Hepatocyte (in vitro differentiated cells): ENCODE measurements at regions not wholly inside any gene's neighbourhood (a gene's known extent, or its start where the extent isn't known, plus 50 kb on each side); places are given as distances from the start of the nearest gene placed in this dataset.

Experiments used
- DNase-seq: peaks from one replicate; pipeline ENCODE4 v3.0.0-alpha.2; 2016; ENCODE audit warnings: low spot score
- H2AFZ ChIP-seq: fragments of 200-600 bp; sonication (generic); 2 replicates; pipeline ENCODE4 v1.6.0; 2016; ENCODE audit warnings: antibody characterized with exemption, mild to moderate bottlenecking
- H3K27ac ChIP-seq: fragments of 200-600 bp; sonication (generic); 2 replicates; pipeline ENCODE4 v1.5.1; 2016; ENCODE audit warnings: mild to moderate bottlenecking
- H3K27me3 ChIP-seq: fragments of 200-600 bp; sonication (generic); 2 replicates; pipeline ENCODE4 v1.6.1; 2016
- H3K36me3 ChIP-seq: fragments of 200-600 bp; sonication (generic); replicated peaks from 2 replicates; pipeline ENCODE4 v1.5.1; 2016; ENCODE audit warnings: low read depth; ENCODE audit not compliant: insufficient read depth
- H3K4me1 ChIP-seq: fragments of 200-600 bp; sonication (generic); 2 replicates; pipeline ENCODE4 v1.5.1; 2016; ENCODE audit warnings: mild to moderate bottlenecking, moderate library complexity; ENCODE audit not compliant: insufficient read depth
- H3K4me2 ChIP-seq: fragments of 200-600 bp; sonication (generic); 2 replicates; pipeline ENCODE4 v1.6.0; 2016
- H3K4me3 ChIP-seq: fragments of 200-600 bp; sonication (generic); 2 replicates; pipeline ENCODE4 v1.5.1; 2016; ENCODE audit warnings: mild to moderate bottlenecking
- H3K79me2 ChIP-seq: fragments of 200-600 bp; sonication (generic); 2 replicates; pipeline ENCODE4 v1.6.0; 2017; ENCODE audit warnings: mild to moderate bottlenecking
- H3K9me2 ChIP-seq: fragments of 200-600 bp; sonication (generic); replicated peaks from 2 replicates; pipeline ENCODE4 v1.6.0; 2017; ENCODE audit warnings: mild to moderate bottlenecking; ENCODE audit not compliant: insufficient read depth
- H3K9me3 ChIP-seq: fragments of 200-600 bp; sonication (generic); 2 replicates; pipeline ENCODE4 v1.5.1; 2016; ENCODE audit warnings: low read depth, mild to moderate bottlenecking
- H4K20me1 ChIP-seq: fragments of 200-600 bp; sonication (generic); 2 replicates; pipeline ENCODE4 v1.6.0; 2016; ENCODE audit warnings: mild to moderate bottlenecking; ENCODE audit not compliant: insufficient read depth, poor library complexity, severe bottlenecking
- EZH2 ChIP-seq: fragments of 200-600 bp; sonication (generic); IDR thresholded peaks from 2 replicates; pipeline ENCODE4 v1.6.1; 2016; ENCODE audit warnings: antibody characterized with exemption, mild to moderate bottlenecking, borderline replicate concordance
- EZH2phosphoT487 ChIP-seq: fragments of 200-600 bp; sonication (generic); IDR thresholded peaks from one replicate; pipeline ENCODE4 v1.6.1; 2018; ENCODE audit warnings: antibody characterized with exemption, mild to moderate bottlenecking, low read depth, moderate library complexity; ENCODE audit not compliant: unreplicated experiment, severe bottlenecking
- WGBS: methylation state at CpG from one replicate; pipeline ENCODE4 v1.1.6; 2016; ENCODE audit warnings: low lambda C conversion rate; ENCODE audit errors: missing lambda C conversion rate; 5-methylcytosine and 5-hydroxymethylcytosine counted together
- TF ChIP-seq, protein P1 (sequence below): fragments of 200-600 bp; sonication (generic); IDR thresholded peaks from 2 replicates; pipeline ENCODE4 v1.5.1; 2016; ENCODE audit warnings: antibody characterized with exemption, mild to moderate bottlenecking; ENCODE audit not compliant: poor library complexity

DNA sequence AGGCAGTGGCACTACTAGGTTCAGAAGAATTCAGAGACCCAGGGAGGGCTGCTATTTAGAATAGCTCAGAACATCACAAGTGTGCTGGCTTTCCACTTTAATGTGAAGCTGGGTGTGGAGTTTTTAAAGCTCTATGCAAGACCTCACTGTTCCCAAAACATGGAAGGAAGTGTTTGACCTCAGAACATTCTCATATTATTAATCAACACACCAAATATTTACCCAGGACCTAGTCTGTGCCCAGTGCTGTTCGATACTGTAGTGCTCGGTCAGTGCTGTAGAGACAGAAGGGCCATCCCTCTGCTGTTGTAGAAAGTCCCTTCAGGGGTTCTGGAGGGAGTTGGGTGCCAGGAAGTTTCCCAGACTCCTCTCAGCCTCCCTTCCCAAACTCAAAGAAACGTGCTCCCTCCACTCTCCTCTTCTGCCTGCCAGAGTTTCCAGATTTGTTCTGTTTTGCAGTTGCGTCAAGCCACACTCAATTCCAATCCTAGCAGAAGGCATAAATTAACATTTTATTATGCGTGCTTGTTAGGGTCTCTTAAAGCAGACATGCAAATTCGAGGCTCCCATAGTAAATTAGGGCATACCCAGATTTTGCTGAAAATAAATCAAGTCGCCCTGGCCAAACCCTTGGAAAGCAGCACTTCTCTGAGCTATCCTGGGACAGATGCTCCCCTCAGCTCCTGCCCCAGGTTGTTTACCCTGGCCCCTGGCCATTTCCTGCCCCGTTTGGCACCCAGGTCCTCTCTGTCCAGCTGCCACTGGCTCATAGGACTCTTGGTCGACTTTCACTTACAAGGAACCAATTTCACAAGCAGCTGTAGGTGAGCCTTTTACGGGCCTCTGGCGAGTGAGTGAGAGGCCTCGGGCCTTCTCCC is 248.6 kb downstream of the HIVEP2 start:
- Histone ChIP-seq H3K4me2 (no peak overlapping the region), H3K9me2 (no peaks in the 10 kb centered on the region), H2AFZ (no peak overlapping the region), H3K9me3 (no peaks in the 10 kb centered on the region), H3K27me3 (no peaks in the 10 kb centered on the region), H3K4me1 (no peaks in the 10 kb centered on the region), H3K27ac (no peak overlapping the region), H3K36me3 (no peaks in the 10 kb centered on the region), H4K20me1 (no peaks in the 10 kb centered on the region), H3K79me2 (no peaks in the 10 kb centered on the region), H3K4me3 (no peak overlapping the region)
- WGBS: 75% methylated on average over 12 of the region's 12 CpGs
- no peak for DNase-seq
- no peak for TF ChIP-seq EZH2
- TF ChIP-seq, protein P1, sequence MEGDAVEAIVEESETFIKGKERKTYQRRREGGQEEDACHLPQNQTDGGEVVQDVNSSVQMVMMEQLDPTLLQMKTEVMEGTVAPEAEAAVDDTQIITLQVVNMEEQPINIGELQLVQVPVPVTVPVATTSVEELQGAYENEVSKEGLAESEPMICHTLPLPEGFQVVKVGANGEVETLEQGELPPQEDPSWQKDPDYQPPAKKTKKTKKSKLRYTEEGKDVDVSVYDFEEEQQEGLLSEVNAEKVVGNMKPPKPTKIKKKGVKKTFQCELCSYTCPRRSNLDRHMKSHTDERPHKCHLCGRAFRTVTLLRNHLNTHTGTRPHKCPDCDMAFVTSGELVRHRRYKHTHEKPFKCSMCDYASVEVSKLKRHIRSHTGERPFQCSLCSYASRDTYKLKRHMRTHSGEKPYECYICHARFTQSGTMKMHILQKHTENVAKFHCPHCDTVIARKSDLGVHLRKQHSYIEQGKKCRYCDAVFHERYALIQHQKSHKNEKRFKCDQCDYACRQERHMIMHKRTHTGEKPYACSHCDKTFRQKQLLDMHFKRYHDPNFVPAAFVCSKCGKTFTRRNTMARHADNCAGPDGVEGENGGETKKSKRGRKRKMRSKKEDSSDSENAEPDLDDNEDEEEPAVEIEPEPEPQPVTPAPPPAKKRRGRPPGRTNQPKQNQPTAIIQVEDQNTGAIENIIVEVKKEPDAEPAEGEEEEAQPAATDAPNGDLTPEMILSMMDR: no peak
- TF ChIP-seq EZH2phosphoT487: no peak

DNA sequence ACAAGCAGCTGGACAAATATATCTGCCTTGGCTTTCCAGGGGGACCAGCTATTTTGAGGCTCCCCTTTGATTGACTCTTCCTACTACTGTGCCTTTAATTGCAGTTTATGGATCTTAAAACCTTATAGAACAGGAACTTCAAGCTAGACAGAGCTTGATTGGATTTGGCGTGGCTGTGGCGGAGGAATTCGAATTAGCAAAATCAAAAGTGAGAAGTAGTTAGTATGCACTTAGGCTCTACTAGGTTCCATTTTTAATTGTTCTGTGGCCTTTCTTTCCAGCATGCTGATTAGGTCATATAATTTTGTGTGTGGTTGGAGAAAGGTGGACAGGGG is 248.0 kb downstream of the HIVEP2 start:
- DNase-seq: no peak
- 100% methylated on average over 3 of the region's 3 CpGs for WGBS
- no peaks in the 10 kb centered on the region for H3K27me3 ChIP-seq
- no peaks in the 10 kb centered on the region for H3K9me3 ChIP-seq
- no peak overlapping the region for H3K4me2 ChIP-seq
- H3K79me2 ChIP-seq: no peaks in the 10 kb centered on the region
- H4K20me1 ChIP-seq: no peaks in the 10 kb centered on the region
- no peak overlapping the region for H3K4me3 ChIP-seq
- no peak for TF ChIP-seq EZH2
- no peak for TF ChIP-seq EZH2phosphoT487
- TF ChIP-seq, protein P1: no peak
- no peaks in the 10 kb centered on the region for H3K9me2 ChIP-seq
- no peak overlapping the region for H3K27ac ChIP-seq
- no peak overlapping the region for H2AFZ ChIP-seq
- no peaks in the 10 kb centered on the region for H3K4me1 ChIP-seq
- H3K36me3 ChIP-seq: no peaks in the 10 kb centered on the region

DNA sequence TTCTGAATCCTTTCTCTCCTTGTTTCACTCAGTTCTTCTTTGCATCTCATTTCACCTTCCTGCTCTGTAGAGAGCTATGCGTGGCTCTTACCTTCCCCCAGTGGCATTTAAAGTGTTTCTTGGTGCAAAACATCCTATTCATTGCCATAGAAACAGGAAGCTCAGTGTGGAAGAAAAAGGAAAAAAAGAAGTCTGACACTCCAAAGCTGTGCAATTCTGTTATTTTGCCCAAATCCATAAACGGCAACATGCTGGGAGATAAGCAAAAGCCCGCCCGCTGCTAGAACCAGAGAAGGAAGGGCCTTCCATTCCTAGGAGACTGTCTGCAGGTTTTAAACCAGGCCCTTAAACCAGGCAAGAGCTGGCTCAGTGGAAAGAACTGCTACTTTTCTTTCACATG is 247.1 kb downstream of the HIVEP2 start:
- DNase-seq: no peak
- no peaks in the 10 kb centered on the region for H3K9me2 ChIP-seq
- H3K4me3 ChIP-seq: no peak overlapping the region
- H3K4me2 ChIP-seq: no peak overlapping the region
- no peaks in the 10 kb centered on the region for H4K20me1 ChIP-seq
- no peaks in the 10 kb centered on the region for H3K4me1 ChIP-seq
- no peaks in the 10 kb centered on the region for H3K9me3 ChIP-seq
- no peaks in the 10 kb centered on the region for H3K79me2 ChIP-seq
- WGBS: 73% methylated on average over 4 of the region's 4 CpGs
- no peak overlapping the region for H2AFZ ChIP-seq
- H3K36me3 ChIP-seq: no peaks in the 10 kb centered on the region
- H3K27ac ChIP-seq: no peak overlapping the region
- H3K27me3 ChIP-seq: no peaks in the 10 kb centered on the region
- TF ChIP-seq, protein P1: no peak
- TF ChIP-seq EZH2 (no peak), EZH2phosphoT487 (no peak)
